GM10266 (cell line): ENCODE measurements at regions not wholly inside any gene's neighbourhood (a gene's known extent, or its start where the extent isn't known, plus 50 kb on each side); places are given as distances from the start of the nearest gene placed in this dataset.

Experiments used
- DNase-seq: peaks from one replicate; pipeline ENCODE4 v3.0.0; 2012; ENCODE audit errors: extremely low spot score
- CTCF ChIP-seq: IDR thresholded peaks from 2 replicates; pipeline ENCODE4 v1.5.1; 2012; ENCODE audit warnings: mild to moderate bottlenecking, low read depth; ENCODE audit not compliant: control insufficient read depth, insufficient read depth; ENCODE audit errors: missing control alignments

GRCh38 chr7:13656330-13656729 lies 333.1 kb downstream of the ETV1 start:
- no peak for DNase-seq
- no peak for TF ChIP-seq CTCF

DNA sequence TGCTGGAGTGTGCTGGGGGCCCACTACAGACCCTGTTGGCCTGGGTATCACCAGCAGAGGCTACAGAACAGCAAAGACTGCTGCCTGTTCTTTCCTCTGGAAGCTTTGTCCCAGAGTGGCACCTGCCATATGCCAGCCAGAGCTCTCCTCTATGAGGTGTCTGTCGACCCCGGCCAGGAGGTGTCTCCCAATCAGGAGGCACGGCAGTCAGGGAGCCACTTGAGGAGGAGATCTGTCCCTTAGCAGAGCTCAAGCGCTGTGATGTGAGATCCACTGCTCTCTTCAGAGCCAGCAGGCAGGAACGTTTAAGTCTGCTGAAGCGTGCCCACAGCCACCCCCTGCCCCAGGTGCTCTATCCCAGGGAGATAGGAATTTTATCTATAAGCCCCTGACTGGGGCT lies 316.2 kb downstream of the ETV1 start:
- no peak for DNase-seq
- TF ChIP-seq CTCF = no peak

- no peak for DNase-seq
- TF ChIP-seq CTCF = no peak
These were observed 306.8 kb downstream of the ETV1 start for GRCh38 chr7:13682626-13683025.

DNA sequence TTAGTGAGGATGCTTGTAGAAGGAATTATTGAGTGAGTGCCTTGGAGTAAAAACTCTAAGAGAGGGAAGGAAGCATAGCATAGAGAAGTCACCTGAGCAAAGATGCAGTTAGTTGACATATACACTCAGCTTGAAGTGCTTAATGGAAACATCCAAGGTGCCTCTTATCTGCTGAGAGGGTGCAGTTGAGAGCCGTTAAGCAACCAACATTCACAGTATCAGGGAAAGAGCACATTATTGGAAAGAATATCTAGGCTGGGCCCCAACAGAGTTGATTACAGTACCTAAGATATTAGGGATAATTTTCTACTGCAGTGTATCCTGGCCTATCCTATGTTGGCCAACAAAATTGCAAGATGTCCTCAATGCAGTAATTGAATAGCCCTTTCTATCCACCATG lies 302.0 kb downstream of the ETV1 start:
- TF ChIP-seq CTCF = no peak
- no peak for DNase-seq

- TF ChIP-seq CTCF = no peak
These were observed 296.9 kb downstream of the ETV1 start for GRCh38 chr7:13692548-13692947.

DNA sequence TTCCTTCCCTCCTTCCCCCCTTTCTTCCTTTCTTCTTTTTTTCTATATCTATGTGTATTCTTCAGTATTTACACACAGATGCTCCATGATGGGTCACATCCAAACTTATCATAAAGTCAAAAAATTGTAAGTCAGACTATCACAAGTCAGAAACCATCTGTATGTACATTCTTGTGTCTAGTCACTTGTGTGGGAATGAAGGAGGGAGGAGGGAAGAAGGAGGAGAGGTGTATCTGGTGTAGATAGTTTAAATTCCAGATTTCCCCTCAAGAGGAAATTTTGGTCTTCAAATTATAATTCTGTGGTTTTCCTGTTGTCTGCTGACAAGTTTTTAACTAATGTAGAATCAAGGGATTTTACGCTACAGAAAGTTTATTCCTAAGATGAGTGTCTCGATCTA lies 287.2 kb downstream of the ETV1 start:
- TF ChIP-seq CTCF = no peak
- no peak for DNase-seq

More at GRCh38 chr7:13692548-13692947, 296.9 kb downstream of the ETV1 start:
- no peak for DNase-seq

- no peak for DNase-seq
- no peak for TF ChIP-seq CTCF
These were observed 280.8 kb downstream of the ETV1 start for GRCh38 chr7:13708670-13709069.
